ENCODE measurements at regions not wholly inside any gene's neighbourhood (a gene's known extent, or its start where the extent isn't known, plus 50 kb on each side); places are given as distances from the start of the nearest gene placed in this dataset.
A peak's percentile ranks its signal among the peaks of the same experiment; 100 is the strongest.

GRCh38 chr1:60541831-60542532 is 468.4 kb upstream of the C1orf87 start:
- Histone ChIP-seq H3K9me3 (ENCODE audit: control insufficient read depth in 2 of 3, insufficient read depth in 1 of 3, low read length in 3 of 3) (no peaks in the 10 kb centered on the region), H3K36me3 (ENCODE audit: control insufficient read depth in 2 of 3, insufficient read depth in 3 of 3, low read length in 3 of 3) (no peaks in the 10 kb centered on the region), H3K27ac (ENCODE audit: low read depth in 2 of 2, low read length in 2 of 2) (no peak overlapping the region), H3K9ac (ENCODE audit: low read length in 3 of 3) (no peak overlapping the region), H3K4me1 (ENCODE audit: control insufficient read depth in 2 of 3, insufficient read depth in 2 of 3, low read depth in 1 of 3, low read length in 3 of 3) (no peaks in the 10 kb centered on the region), H3K27me3 (ENCODE audit: control insufficient read depth, insufficient read depth, low read length) (no peaks in the 10 kb centered on the region), H3K4me3 (ENCODE audit: low read length in 3 of 3) (no peak overlapping the region)
- intact Hi-C loops (cut with DNase I), result no loop called here
- FAIRE-seq (no peak), DNase-seq (peak in 2 of 5 donors; percentile 12 to 37)
- no peak for TF ChIP-seq CTCF (IDR thresholded peaks at IDR 0.05; ENCODE audit: borderline replicate concordance, extremely low read depth, insufficient read depth)

- H3K4me1 ChIP-seq (ENCODE audit: control insufficient read depth in 2 of 3, insufficient read depth in 2 of 3, low read depth in 1 of 3, low read length in 3 of 3), result no peaks in the 10 kb centered on the region
- no peak for TF ChIP-seq CTCF (IDR thresholded peaks at IDR 0.05; ENCODE audit: borderline replicate concordance, extremely low read depth, insufficient read depth)
- H3K27ac ChIP-seq (ENCODE audit: low read depth in 2 of 2, low read length in 2 of 2), result no peak overlapping the region
- H3K36me3 ChIP-seq (ENCODE audit: control insufficient read depth in 2 of 3, insufficient read depth in 3 of 3, low read length in 3 of 3), result no peaks in the 10 kb centered on the region
- intact Hi-C loops (cut with DNase I), result no loop called here
- FAIRE-seq (no peak), DNase-seq (no peak)
- no peak overlapping the region for H3K9ac ChIP-seq (ENCODE audit: low read length in 3 of 3)
- H3K4me3 ChIP-seq (ENCODE audit: low read length in 3 of 3), result no peak overlapping the region
- no peaks in the 10 kb centered on the region for H3K27me3 ChIP-seq (ENCODE audit: control insufficient read depth, insufficient read depth, low read length)
- H3K9me3 ChIP-seq (ENCODE audit: control insufficient read depth in 2 of 3, insufficient read depth in 1 of 3, low read length in 3 of 3), result no peaks in the 10 kb centered on the region
These were observed 466.6 kb upstream of the C1orf87 start for GRCh38 chr1:60540141-60540540.

GRCh38 chr1:60535713-60536112 is 462.1 kb upstream of the C1orf87 start:
- Histone ChIP-seq H3K9me3 (ENCODE audit: control insufficient read depth in 2 of 3, insufficient read depth in 1 of 3, low read length in 3 of 3) (no peaks in the 10 kb centered on the region), H3K4me1 (ENCODE audit: control insufficient read depth in 2 of 3, insufficient read depth in 2 of 3, low read depth in 1 of 3, low read length in 3 of 3) (no peaks in the 10 kb centered on the region), H3K9ac (ENCODE audit: low read length in 3 of 3) (no peak overlapping the region), H3K27ac (ENCODE audit: low read depth in 2 of 2, low read length in 2 of 2) (no peak overlapping the region), H3K4me3 (ENCODE audit: low read length in 3 of 3) (no peak overlapping the region), H3K27me3 (ENCODE audit: control insufficient read depth, insufficient read depth, low read length) (no peaks in the 10 kb centered on the region), H3K36me3 (ENCODE audit: control insufficient read depth in 2 of 3, insufficient read depth in 3 of 3, low read length in 3 of 3) (no peaks in the 10 kb centered on the region)
- intact Hi-C loops (cut with DNase I), result no loop called here
- DNase-seq (no peak), FAIRE-seq (no peak)
- TF ChIP-seq CTCF (IDR thresholded peaks at IDR 0.05; ENCODE audit: borderline replicate concordance, extremely low read depth, insufficient read depth), result no peak

DNA sequence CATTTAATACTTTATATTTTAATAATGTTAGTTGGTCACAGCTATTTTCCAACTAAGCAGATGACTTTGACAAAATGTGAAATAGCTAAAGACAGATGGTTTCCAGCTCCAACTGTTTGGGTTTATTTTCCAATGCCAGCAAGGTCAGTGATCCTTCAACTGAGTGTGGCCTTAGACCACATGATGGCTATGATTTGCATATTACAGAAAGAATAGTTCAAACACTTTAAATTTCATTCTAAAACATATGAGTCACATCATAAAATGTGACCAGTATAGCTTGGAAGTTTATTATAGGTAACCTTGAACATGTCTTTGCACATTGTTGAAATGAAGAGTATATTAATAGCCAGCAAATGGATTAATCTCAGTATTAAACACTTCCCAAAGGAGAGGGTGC is 454.0 kb upstream of the C1orf87 start:
- intact Hi-C loops (cut with DNase I), result no loop called here
- H3K9me3 ChIP-seq (ENCODE audit: control insufficient read depth in 2 of 3, insufficient read depth in 1 of 3, low read length in 3 of 3), result no peaks in the 10 kb centered on the region
- no peak overlapping the region for H3K9ac ChIP-seq (ENCODE audit: low read length in 3 of 3)
- H3K4me1 ChIP-seq (ENCODE audit: control insufficient read depth in 2 of 3, insufficient read depth in 2 of 3, low read depth in 1 of 3, low read length in 3 of 3), result no peaks in the 10 kb centered on the region
- H3K27me3 ChIP-seq (ENCODE audit: control insufficient read depth, insufficient read depth, low read length), result no peaks in the 10 kb centered on the region
- DNase-seq (no peak), FAIRE-seq (no peak)
- H3K4me3 ChIP-seq (ENCODE audit: low read length in 3 of 3), result no peak overlapping the region
- no peaks in the 10 kb centered on the region for H3K36me3 ChIP-seq (ENCODE audit: control insufficient read depth in 2 of 3, insufficient read depth in 3 of 3, low read length in 3 of 3)
- no peak overlapping the region for H3K27ac ChIP-seq (ENCODE audit: low read depth in 2 of 2, low read length in 2 of 2)
- no peak for TF ChIP-seq CTCF (IDR thresholded peaks at IDR 0.05; ENCODE audit: borderline replicate concordance, extremely low read depth, insufficient read depth)
